Large intestine (tissue), 3 donors: ENCODE measurements at regions not wholly inside any gene's neighbourhood (a gene's known extent, or its start where the extent isn't known, plus 50 kb on each side); places are given as distances from the start of the nearest gene placed in this dataset.
"Not testable (repeated sequence)": the region's sequence is repeated elsewhere in the genome, so short reads cannot be mapped to it uniquely, and the experiment has no call there.

Experiments
- DNase-seq, 2 donors: peaks; one replicate each; pipeline versions ENCODE4 v3.0.0 to v3.0.0-alpha.2; 2013
- H3K27ac ChIP-seq: one replicate; pipeline ENCODE4 v1.5.1; 2013; ENCODE audit warnings: low read length
- H3K27me3 ChIP-seq: 2 replicates; pipeline ENCODE4 v1.6.1; 2013; ENCODE audit warnings: low read length; ENCODE audit not compliant: control insufficient read depth, insufficient read depth
- H3K36me3 ChIP-seq: 2 replicates; pipeline ENCODE4 v1.6.1; 2013; ENCODE audit warnings: low read length; ENCODE audit not compliant: control insufficient read depth, insufficient read depth
- H3K4me1 ChIP-seq: one replicate; pipeline ENCODE4 v1.6.1; 2013; ENCODE audit warnings: low read length; ENCODE audit not compliant: control insufficient read depth, insufficient read depth
- H3K4me3 ChIP-seq: one replicate; pipeline ENCODE4 v1.5.1; 2013; ENCODE audit warnings: low read length
- H3K9me3 ChIP-seq: one replicate; pipeline ENCODE4 v1.6.1; 2013; ENCODE audit warnings: mild to moderate bottlenecking, low read depth, low read length, moderate library complexity; ENCODE audit not compliant: control insufficient read depth
- WGBS: methylation state at CpG from one replicate; pipeline ENCODE4 v1.1.5; 2013; ENCODE audit warnings: low lambda C conversion rate; ENCODE audit not compliant: insufficient coverage; 5-methylcytosine and 5-hydroxymethylcytosine counted together

GRCh38 chrX:128674326-128675086 lies 622.3 kb upstream of the ACTRT1 start:
- not testable (repeated sequence) for DNase-seq, H3K27me3 ChIP-seq, H3K36me3 ChIP-seq, H3K9me3 ChIP-seq, H3K4me3 ChIP-seq, H3K27ac ChIP-seq, H3K4me1 ChIP-seq
- no CpG with 5 or more reads among the region's 9 CpGs for WGBS

- Histone ChIP-seq H3K27ac (no peak overlapping the region), H3K36me3 (no peaks in the 10 kb centered on the region), H3K9me3 (no peaks in the 10 kb centered on the region), H3K4me3 (no peak overlapping the region), H3K27me3 (no peaks in the 10 kb centered on the region), H3K4me1 (no peaks in the 10 kb centered on the region)
- no CpG with 5 or more reads among the region's 1 CpG for WGBS
- no peak for DNase-seq
Observed at GRCh38 chrX:128664211-128664610, 612.0 kb upstream of the ACTRT1 start.

GRCh38 chrX:128653524-128654060 lies 601.4 kb upstream of the ACTRT1 start:
- DNase-seq: no peak
- Histone ChIP-seq H3K4me3 (no peak overlapping the region), H3K36me3 (no peaks in the 10 kb centered on the region), H3K27me3 (no peaks in the 10 kb centered on the region), H3K27ac (no peak overlapping the region), H3K9me3 (no peaks in the 10 kb centered on the region), H3K4me1 (no peaks in the 10 kb centered on the region)
- no CpG with 5 or more reads among the region's 6 CpGs for WGBS

- no peak for DNase-seq
- H3K36me3 ChIP-seq: no peaks in the 10 kb centered on the region
- no peaks in the 10 kb centered on the region for H3K27me3 ChIP-seq
- H3K9me3 ChIP-seq: no peaks in the 10 kb centered on the region
- no peaks in the 10 kb centered on the region for H3K4me1 ChIP-seq
- no peak overlapping the region for H3K27ac ChIP-seq
- no peak overlapping the region for H3K4me3 ChIP-seq
- WGBS: no CpG with 5 or more reads among the region's 1 CpG
Observed at GRCh38 chrX:128650326-128650725, 598.1 kb upstream of the ACTRT1 start.

GRCh38 chrX:128634754-128635153 lies 582.6 kb upstream of the ACTRT1 start:
- Histone ChIP-seq H3K9me3 (no peaks in the 10 kb centered on the region), H3K4me1 (no peaks in the 10 kb centered on the region), H3K4me3 (no peak overlapping the region), H3K27me3 (no peaks in the 10 kb centered on the region), H3K27ac (no peak overlapping the region), H3K36me3 (no peaks in the 10 kb centered on the region)
- peak; percentile 4 to 9 for DNase-seq
- no CpG with 5 or more reads among the region's 1 CpG for WGBS

DNA sequence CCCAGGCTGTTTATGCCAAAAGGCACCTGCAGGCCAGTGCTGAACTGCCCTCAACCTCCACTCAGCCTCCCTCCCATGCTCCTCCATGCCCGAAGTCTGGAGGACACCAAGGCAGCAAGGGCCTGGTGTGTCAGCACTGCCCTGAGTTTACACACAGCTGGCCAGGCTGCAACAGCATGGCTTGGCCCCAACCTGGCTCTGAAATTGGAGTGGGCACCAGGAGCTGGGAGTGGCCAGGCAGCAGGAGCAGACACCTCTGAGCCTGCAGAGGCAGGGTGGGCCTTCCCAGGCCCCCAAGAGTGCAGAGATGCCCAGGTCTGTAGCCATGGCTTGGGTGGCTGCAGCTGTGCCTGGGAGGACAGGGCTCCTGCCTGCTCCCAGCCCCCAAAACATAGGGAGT lies 571.2 kb upstream of the ACTRT1 start:
- WGBS: no CpG with 5 or more reads among the region's 1 CpG
- Histone ChIP-seq H3K27ac (no peak overlapping the region), H3K36me3 (no peaks in the 10 kb centered on the region), H3K4me3 (no peak overlapping the region), H3K4me1 (no peaks in the 10 kb centered on the region), H3K27me3 (no peaks in the 10 kb centered on the region), H3K9me3 (no peaks in the 10 kb centered on the region)
- DNase-seq: no peak

- Histone ChIP-seq H3K9me3 (no peaks in the 10 kb centered on the region), H3K36me3 (no peaks in the 10 kb centered on the region), H3K27me3 (no peaks in the 10 kb centered on the region), H3K27ac (no peak overlapping the region), H3K4me1 (no peaks in the 10 kb centered on the region), H3K4me3 (no peak overlapping the region)
- WGBS: no CpG with 5 or more reads among the region's 2 CpGs
- DNase-seq: no peak
Observed at GRCh38 chrX:128622296-128622695, 570.1 kb upstream of the ACTRT1 start.

DNA sequence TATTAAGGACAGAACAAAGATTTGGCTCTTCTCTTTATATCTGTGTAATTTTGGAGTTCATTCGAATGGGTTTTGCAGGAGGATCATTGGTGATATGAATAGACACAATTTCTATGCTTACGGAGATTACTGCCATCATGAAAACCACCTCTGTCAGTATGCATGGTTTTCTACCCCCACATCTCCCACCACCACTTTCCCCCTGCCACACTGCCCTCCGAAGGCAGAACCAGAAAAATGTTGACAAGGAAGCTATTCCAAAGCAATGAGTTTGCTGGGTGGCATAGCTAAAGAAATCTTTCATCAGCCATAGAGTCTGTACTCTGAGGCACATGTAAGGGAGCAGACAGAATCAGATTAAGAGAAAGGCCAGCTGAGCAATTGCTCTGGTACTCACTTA lies 567.3 kb upstream of the ACTRT1 start:
- H3K27ac ChIP-seq: no peak overlapping the region
- no peak overlapping the region for H3K4me3 ChIP-seq
- no peaks in the 10 kb centered on the region for H3K27me3 ChIP-seq
- H3K36me3 ChIP-seq: no peaks in the 10 kb centered on the region
- H3K9me3 ChIP-seq: no peaks in the 10 kb centered on the region
- no peak for DNase-seq
- H3K4me1 ChIP-seq: no peaks in the 10 kb centered on the region
- WGBS: no CpG with 5 or more reads among the region's 3 CpGs

GRCh38 chrX:128616933-128617332 lies 564.7 kb upstream of the ACTRT1 start:
- no peaks in the 10 kb centered on the region for H3K4me1 ChIP-seq
- H3K27me3 ChIP-seq: no peaks in the 10 kb centered on the region
- no CpG with 5 or more reads among the region's 1 CpG for WGBS
- no peaks in the 10 kb centered on the region for H3K36me3 ChIP-seq
- no peak overlapping the region for H3K27ac ChIP-seq
- no peak for DNase-seq
- no peaks in the 10 kb centered on the region for H3K9me3 ChIP-seq
- H3K4me3 ChIP-seq: no peak overlapping the region

DNA sequence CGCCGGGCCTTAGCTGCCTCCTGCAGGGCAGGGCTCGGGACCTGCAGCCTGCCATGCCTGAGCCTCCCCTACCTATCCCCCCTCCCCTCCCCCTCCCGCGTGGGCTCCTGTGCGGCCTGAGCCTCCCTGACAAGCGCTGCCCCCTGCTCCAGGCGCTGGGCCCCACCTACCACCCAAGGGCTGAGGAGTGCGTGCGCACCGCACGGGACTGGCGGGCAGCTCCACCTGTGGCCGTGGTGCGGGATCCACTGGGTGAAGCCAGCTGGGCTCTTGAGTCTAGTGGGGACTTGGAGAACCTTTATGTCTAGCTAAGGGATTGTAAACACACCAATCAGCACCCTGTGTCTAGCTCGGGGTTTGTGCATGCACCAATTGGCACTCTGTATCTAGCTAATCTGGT lies 554.6 kb upstream of the ACTRT1 start:
- H3K9me3 ChIP-seq, H3K4me1 ChIP-seq, DNase-seq, H3K27ac ChIP-seq, H3K27me3 ChIP-seq, H3K36me3 ChIP-seq, H3K4me3 ChIP-seq: not testable (repeated sequence)
- no CpG with 5 or more reads among the region's 16 CpGs for WGBS

- WGBS: 100% methylated on average over 1 of the region's 31 CpGs
- H3K4me3 ChIP-seq, H3K9me3 ChIP-seq, H3K36me3 ChIP-seq, H3K27ac ChIP-seq, H3K27me3 ChIP-seq, DNase-seq, H3K4me1 ChIP-seq: not testable (repeated sequence)
Observed at GRCh38 chrX:128606357-128606756, 554.2 kb upstream of the ACTRT1 start.
